ENCODE measurements at regions not wholly inside any gene's neighbourhood (a gene's known extent, or its start where the extent isn't known, plus 50 kb on each side); places are given as distances from the start of the nearest gene placed in this dataset.

GRCh38 chr1:193426061-193426460, 239.6 kb upstream of the B3GALT2 start:
- POLR2A ChIA-PET = no interaction called here
- Histone ChIP-seq H3K79me2 (ENCODE audit: control insufficient read depth, insufficient read depth, low read length) (no peaks in the 10 kb centered on the region), H3K4me3 (no peak overlapping the region), H3K9me3 (replicated peaks; ENCODE audit: control insufficient read depth, insufficient read depth, low read length) (no peaks in the 10 kb centered on the region), H2AFZ (ENCODE audit: control insufficient read depth, low read depth, low read length) (no peak overlapping the region), H3K27ac (ENCODE audit: control insufficient read depth, insufficient read depth) (no peak overlapping the region), H4K20me1 (ENCODE audit: control insufficient read depth, insufficient read depth) (no peaks in the 10 kb centered on the region), H3K4me1 (ENCODE audit: control insufficient read depth, insufficient read depth, low read length) (no peaks in the 10 kb centered on the region), H3K4me2 (ENCODE audit: control insufficient read depth, insufficient read depth) (no peak overlapping the region), H3K27me3 (replicated peaks in 1 of 2; ENCODE audit: control insufficient read depth in 2 of 2, insufficient read depth in 2 of 2, low read length in 1 of 2) (no peaks in the 10 kb centered on the region), H3K9ac (ENCODE audit: control insufficient read depth, insufficient read depth, low read length) (no peak overlapping the region), H3K36me3 (ENCODE audit: control insufficient read depth in 2 of 2, insufficient read depth in 2 of 2, low read length in 1 of 2) (no peaks in the 10 kb centered on the region)
- SMC1A ChIA-PET (ENCODE audit: uncharacterized antibody, unreplicated experiment) = no interaction called here
- no peak for TF ChIP-seq MEF2B (IDR thresholded peaks at IDR 0.05; ENCODE audit: partially characterized antibody, poor library complexity, severe bottlenecking)
- TF ChIP-seq MTA2 (IDR thresholded peaks at IDR 0.05; ENCODE audit: low read depth) = no peak
- TF ChIP-seq TCF7 (IDR thresholded peaks at IDR 0.05; ENCODE audit: borderline replicate concordance) = no peak
- no peak for TF ChIP-seq HDAC2 (IDR thresholded peaks at IDR 0.05)
- TF ChIP-seq JUND (IDR thresholded peaks at IDR 0.05; ENCODE audit: low read depth, low read length) = no peak
- no peak for TF ChIP-seq IKZF1 (conservative IDR thresholded peaks at IDR 0.05)
- no TSS peak for BruUV-seq (replicated peaks)
- 25% methylated on average over 2 of the region's 2 CpGs for WGBS (ENCODE audit: insufficient coverage, insufficient replicate concordance, low lambda C conversion rate, missing lambda C conversion rate)
- intact Hi-C loops (cut with micrococcal nuclease; ENCODE audit: unreplicated experiment) (no loop called here), in situ Hi-C loops (cut with MboI) (no loop called here)
- no peak for DNase-seq (ENCODE audit: low read depth, low spot score)
- no peak for FAIRE-seq
- RAD21 ChIA-PET (ENCODE audit: unreplicated experiment) = no interaction called here
- CTCF ChIA-PET = interaction anchor here (1.0 kb wide), 1 partner anchor 86 kb away, joined by 3 read pairs; no protein-coding TSS in a partner anchor
- ATAC-seq = no peak

- FAIRE-seq (no peak), DNase-seq (ENCODE audit: low read depth, low spot score) (no peak), ATAC-seq (peak; percentile 31; the same call in 1 of the 3 replicates)
- WGBS (ENCODE audit: insufficient coverage, insufficient replicate concordance, low lambda C conversion rate, missing lambda C conversion rate) = 52% methylated on average over 4 of the region's 4 CpGs
- H3K36me3 ChIP-seq (ENCODE audit: control insufficient read depth in 2 of 2, insufficient read depth in 2 of 2, low read length in 1 of 2) = no peaks in the 10 kb centered on the region
- no peaks in the 10 kb centered on the region for H3K79me2 ChIP-seq (ENCODE audit: control insufficient read depth, insufficient read depth, low read length)
- intact Hi-C loops (cut with micrococcal nuclease; ENCODE audit: unreplicated experiment) = no loop called here
- no TSS peak for BruUV-seq (replicated peaks)
- H3K9ac ChIP-seq (ENCODE audit: control insufficient read depth, insufficient read depth, low read length) = no peak overlapping the region
- CTCF ChIA-PET = no interaction called here
- POLR2A ChIA-PET = no interaction called here
- no peak overlapping the region for H2AFZ ChIP-seq (ENCODE audit: control insufficient read depth, low read depth, low read length)
- no peaks in the 10 kb centered on the region for H3K9me3 ChIP-seq (replicated peaks; ENCODE audit: control insufficient read depth, insufficient read depth, low read length)
- H3K4me3 ChIP-seq = no peak overlapping the region
- RAD21 ChIA-PET (ENCODE audit: unreplicated experiment) = no interaction called here
- no peaks in the 10 kb centered on the region for H3K4me1 ChIP-seq (ENCODE audit: control insufficient read depth, insufficient read depth, low read length)
- no peak overlapping the region for H3K4me2 ChIP-seq (ENCODE audit: control insufficient read depth, insufficient read depth)
- in situ Hi-C loops (cut with MboI) = no loop called here
- no peaks in the 10 kb centered on the region; a peak in 1 of 4 replicates for H3K27me3 ChIP-seq (replicated peaks in 1 of 2; ENCODE audit: control insufficient read depth in 2 of 2, insufficient read depth in 2 of 2, low read length in 1 of 2)
- no peak overlapping the region for H3K27ac ChIP-seq (ENCODE audit: control insufficient read depth, insufficient read depth)
- SMC1A ChIA-PET (ENCODE audit: uncharacterized antibody, unreplicated experiment) = no interaction called here
- H4K20me1 ChIP-seq (ENCODE audit: control insufficient read depth, insufficient read depth) = no peaks in the 10 kb centered on the region
- TF ChIP-seq FOXM1 (IDR thresholded peaks at IDR 0.05; ENCODE audit: low read depth, low read length) = no peak
- no peak for TF ChIP-seq CBX3 (IDR thresholded peaks at IDR 0.05; ENCODE audit: borderline replicate concordance, low read depth)
- no peak for TF ChIP-seq STAT1 (conservative IDR thresholded peaks at IDR 0.05)
- no peak for TF ChIP-seq BRCA1 (IDR thresholded peaks at IDR 0.05; ENCODE audit: low read depth, low read length)
- no peak for TF ChIP-seq MEF2B (IDR thresholded peaks at IDR 0.05; ENCODE audit: partially characterized antibody, poor library complexity, severe bottlenecking)
- TF ChIP-seq PAX5 (IDR thresholded peaks at IDR 0.05; ENCODE audit: borderline replicate concordance, low read depth, low read length) = no peak
- no peak for TF ChIP-seq RUNX3 (IDR thresholded peaks at IDR 0.05; ENCODE audit: low read length)
- TF ChIP-seq ATF3 (IDR thresholded peaks at IDR 0.05; ENCODE audit: borderline replicate concordance, extremely low read depth, low read depth, low read length) = no peak
- TF ChIP-seq MAX (IDR thresholded peaks at IDR 0.05; ENCODE audit: low read depth, low read length) = no peak
- no peak for TF ChIP-seq ASH2L (IDR thresholded peaks at IDR 0.05; ENCODE audit: borderline replicate concordance, low read depth)
- no peak for TF ChIP-seq POLR2AphosphoS2 (IDR thresholded peaks at IDR 0.05; ENCODE audit: low read depth, low read length)
Measured at GRCh38 chr1:193421487-193421886, 235.1 kb upstream of the B3GALT2 start.
